NCI-H774 (cell line): ENCODE measurements at regions not wholly inside any gene's neighbourhood (a gene's known extent, or its start where the extent isn't known, plus 50 kb on each side); places are given as distances from the start of the nearest gene placed in this dataset.
"Not testable (repeated sequence)": the region's sequence is repeated elsewhere in the genome, so short reads cannot be mapped to it uniquely, and the experiment has no call there.

ENCODE experiments used
- DNase-seq: peaks from one replicate; lab custom pipeline; 2025; lab: John Stamatoyannopoulos, UW

GRCh38 chr4:171348090-171348489, 465.1 kb upstream of the GALNTL6 start:
- DNase-seq: no peak

GRCh38 chr4:171342646-171343045, 470.6 kb upstream of the GALNTL6 start:
- no peak for DNase-seq

- DNase-seq: no peak
Measured at GRCh38 chr4:171340258-171340657, 472.9 kb upstream of the GALNTL6 start.

- no peak for DNase-seq
Measured at GRCh38 chr4:171334549-171334948, 478.7 kb upstream of the GALNTL6 start.

- DNase-seq: peak; percentile 18
Measured at GRCh38 chr4:171308661-171309060, 504.5 kb upstream of the GALNTL6 start.

GRCh38 chr4:171298048-171298718, 515.0 kb upstream of the GALNTL6 start:
- DNase-seq: not testable (repeated sequence)

- no peak for DNase-seq
Measured at GRCh38 chr4:171288816-171289432, 524.3 kb upstream of the GALNTL6 start.

- no peak for DNase-seq
Measured at GRCh38 chr4:171281359-171281758, 531.8 kb upstream of the GALNTL6 start.

GRCh38 chr4:171279131-171279530, 534.1 kb upstream of the GALNTL6 start:
- no peak for DNase-seq

GRCh38 chr4:171266671-171267070, 546.5 kb upstream of the GALNTL6 start:
- no peak for DNase-seq

- no peak for DNase-seq
Measured at GRCh38 chr4:171265190-171265818, 547.9 kb upstream of the GALNTL6 start.

GRCh38 chr4:171256223-171256622, 557.0 kb upstream of the GALNTL6 start:
- DNase-seq: no peak

GRCh38 chr4:171246948-171247347, 566.3 kb upstream of the GALNTL6 start:
- no peak for DNase-seq

- no peak for DNase-seq
Measured at GRCh38 chr4:171242831-171243230, 570.4 kb upstream of the GALNTL6 start.

- no peak for DNase-seq
Measured at GRCh38 chr4:171239196-171239595, 574.0 kb upstream of the GALNTL6 start.

GRCh38 chr4:171235521-171235920, 577.7 kb upstream of the GALNTL6 start:
- no peak for DNase-seq

- DNase-seq: not testable (repeated sequence)
Measured at GRCh38 chr4:171229354-171229753, 583.9 kb upstream of the GALNTL6 start.

GRCh38 chr4:171221181-171221580, 592.0 kb upstream of the GALNTL6 start:
- no peak for DNase-seq

GRCh38 chr4:171203425-171203824, 609.8 kb upstream of the GALNTL6 start:
- no peak for DNase-seq

- DNase-seq: no peak
Measured at GRCh38 chr4:171202908-171203307, 610.3 kb upstream of the GALNTL6 start.

- no peak for DNase-seq
Measured at GRCh38 chr4:171186700-171187099, 626.5 kb upstream of the GALNTL6 start.

- DNase-seq: no peak
Measured at GRCh38 chr4:171181090-171181489, 632.1 kb upstream of the GALNTL6 start.

GRCh38 chr4:171170671-171171070, 642.5 kb upstream of the GALNTL6 start:
- no peak for DNase-seq
